Choroid plexus epithelial cell (primary cell): ENCODE measurements at regions not wholly inside any gene's neighbourhood (a gene's known extent, or its start where the extent isn't known, plus 50 kb on each side); places are given as distances from the start of the nearest gene placed in this dataset.
A peak's percentile ranks its signal among the peaks of the same experiment; 100 is the strongest.

Experiments
- DNase-seq: peaks from one replicate; pipeline ENCODE4 v3.0.0-alpha.2; 2010; ENCODE audit warnings: low read depth
- H3K4me3 ChIP-seq: 2 replicates; pipeline ENCODE4 v1.5.1; 2011; ENCODE audit warnings: low read depth, mild to moderate bottlenecking, control low read depth, low read length, moderate library complexity
- TF ChIP-seq, protein P1 (sequence below): conservative IDR thresholded peaks from 2 replicates; pipeline ENCODE4 v1.5.1; 2011; ENCODE audit warnings: low read depth, mild to moderate bottlenecking, control low read depth, inconsistent platforms, low read length, moderate library complexity

DNA sequence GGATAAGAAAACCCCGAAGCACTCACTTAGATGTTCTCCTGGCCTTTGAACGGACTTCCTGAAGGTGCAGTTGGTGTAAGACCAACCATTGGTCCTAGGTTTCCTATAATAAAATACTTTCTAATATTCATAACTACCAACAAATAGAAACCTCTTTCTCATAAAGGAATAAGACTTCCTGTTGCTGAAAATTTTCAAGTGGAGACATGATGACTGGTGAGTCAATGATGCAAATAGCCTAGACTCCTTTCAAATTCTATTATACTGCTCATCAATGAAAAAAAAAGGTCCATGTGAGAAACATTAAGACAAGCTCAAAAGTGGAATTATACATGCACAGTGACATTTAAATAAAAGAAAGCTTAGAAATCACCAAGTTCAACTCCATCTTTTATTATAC, 862.8 kb downstream of the FAM181B start:
- no peak overlapping the region for H3K4me3 ChIP-seq
- no peak for DNase-seq
- TF ChIP-seq, protein P1, sequence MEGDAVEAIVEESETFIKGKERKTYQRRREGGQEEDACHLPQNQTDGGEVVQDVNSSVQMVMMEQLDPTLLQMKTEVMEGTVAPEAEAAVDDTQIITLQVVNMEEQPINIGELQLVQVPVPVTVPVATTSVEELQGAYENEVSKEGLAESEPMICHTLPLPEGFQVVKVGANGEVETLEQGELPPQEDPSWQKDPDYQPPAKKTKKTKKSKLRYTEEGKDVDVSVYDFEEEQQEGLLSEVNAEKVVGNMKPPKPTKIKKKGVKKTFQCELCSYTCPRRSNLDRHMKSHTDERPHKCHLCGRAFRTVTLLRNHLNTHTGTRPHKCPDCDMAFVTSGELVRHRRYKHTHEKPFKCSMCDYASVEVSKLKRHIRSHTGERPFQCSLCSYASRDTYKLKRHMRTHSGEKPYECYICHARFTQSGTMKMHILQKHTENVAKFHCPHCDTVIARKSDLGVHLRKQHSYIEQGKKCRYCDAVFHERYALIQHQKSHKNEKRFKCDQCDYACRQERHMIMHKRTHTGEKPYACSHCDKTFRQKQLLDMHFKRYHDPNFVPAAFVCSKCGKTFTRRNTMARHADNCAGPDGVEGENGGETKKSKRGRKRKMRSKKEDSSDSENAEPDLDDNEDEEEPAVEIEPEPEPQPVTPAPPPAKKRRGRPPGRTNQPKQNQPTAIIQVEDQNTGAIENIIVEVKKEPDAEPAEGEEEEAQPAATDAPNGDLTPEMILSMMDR, result no peak

DNA sequence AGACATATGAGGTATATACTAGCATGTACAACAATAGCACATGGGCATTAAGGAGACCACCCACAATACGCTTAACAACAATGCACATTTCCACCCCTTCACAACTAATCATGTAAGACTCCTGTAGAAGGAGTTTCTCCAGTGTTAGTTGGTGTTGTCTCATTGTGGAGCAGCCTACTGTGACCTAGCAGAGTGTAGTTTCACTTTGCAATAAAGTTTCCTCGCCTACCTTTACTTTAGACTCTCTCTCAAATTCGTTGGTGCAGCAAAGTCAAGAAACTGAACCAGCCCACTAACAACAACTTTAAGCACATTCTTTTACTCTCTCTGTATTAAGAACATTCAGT, 863.6 kb downstream of the FAM181B start:
- H3K4me3 ChIP-seq, result no peak overlapping the region
- peak; percentile 6 for DNase-seq
- TF ChIP-seq, protein P1, result no peak

DNA sequence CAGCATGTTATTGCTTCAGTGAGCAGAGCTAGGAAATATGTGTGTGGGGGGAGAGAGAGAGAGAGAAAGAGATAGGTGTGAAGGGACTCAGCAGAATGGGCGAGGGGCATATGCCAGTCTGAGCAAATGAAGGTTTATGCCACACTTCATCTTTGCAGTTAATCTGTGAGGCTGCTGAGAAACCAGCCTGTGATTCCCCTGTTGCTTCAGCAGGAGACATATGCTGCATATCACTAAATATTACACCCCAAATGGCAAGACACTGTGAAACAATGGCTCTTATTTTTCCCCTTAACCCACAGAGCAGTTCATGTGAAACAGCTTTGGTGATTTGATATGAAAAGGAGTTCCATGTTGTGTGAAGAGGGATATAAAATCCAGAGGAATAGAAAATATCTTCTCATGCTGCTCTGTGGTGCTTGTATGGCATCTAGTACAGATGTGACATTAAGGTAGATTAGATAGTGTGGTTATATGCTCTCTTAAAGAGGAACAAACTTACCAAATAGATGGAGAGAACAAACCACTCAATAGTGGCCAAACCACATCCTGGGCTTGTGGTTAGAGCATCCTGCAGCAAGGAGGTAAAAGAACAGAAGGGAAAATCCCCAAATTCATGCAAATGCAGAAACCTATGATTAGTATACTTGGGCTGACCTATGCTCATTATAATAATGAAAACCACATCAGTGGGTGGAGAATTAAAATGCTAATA, 864.2 kb downstream of the FAM181B start:
- DNase-seq, result peak; percentile 53
- TF ChIP-seq, protein P1, result no peak
- no peak overlapping the region for H3K4me3 ChIP-seq

DNA sequence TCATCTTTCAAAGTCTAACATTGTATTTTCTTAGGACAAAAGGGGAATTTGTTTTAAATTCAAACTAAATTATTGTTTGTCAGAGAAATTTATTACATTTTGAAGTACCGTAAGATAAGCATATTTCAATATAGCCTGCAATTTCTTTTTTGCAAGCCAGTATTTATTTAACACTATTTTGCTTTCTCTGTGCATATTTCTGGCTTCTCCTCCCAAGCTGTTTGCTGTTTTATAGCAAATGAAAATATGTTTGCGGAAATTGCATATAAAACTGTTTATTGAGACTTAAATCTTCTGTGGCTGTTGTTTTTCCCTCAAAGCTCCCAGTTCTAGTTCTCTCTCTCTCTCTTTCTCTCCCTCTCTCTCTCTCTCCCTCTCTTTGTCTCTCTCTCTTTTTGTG, 866.8 kb downstream of the FAM181B start:
- no peak for DNase-seq
- H3K4me3 ChIP-seq, result no peak overlapping the region
- TF ChIP-seq, protein P1, result no peak

DNA sequence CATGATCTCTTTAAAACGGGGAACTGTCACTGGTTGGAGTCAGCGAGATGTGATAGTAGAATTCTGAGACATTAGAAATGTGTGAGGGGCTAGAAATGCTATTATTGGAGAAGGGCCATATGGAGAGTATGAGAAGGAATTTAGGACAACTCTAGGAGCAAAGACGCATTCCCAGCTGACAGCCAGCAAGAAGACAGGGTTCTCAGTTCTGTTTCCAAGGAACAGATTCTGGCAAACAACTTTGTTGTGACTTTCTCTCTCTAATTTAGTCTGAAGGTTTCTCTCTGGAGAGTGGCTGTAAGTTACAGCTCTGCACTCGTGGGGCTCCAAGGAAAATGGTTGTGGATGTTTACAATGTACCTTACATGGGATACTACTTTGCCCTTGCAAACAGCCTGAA, 876.3 kb downstream of the FAM181B start:
- TF ChIP-seq, protein P1, result no peak
- no peak overlapping the region for H3K4me3 ChIP-seq
- DNase-seq, result no peak

DNA sequence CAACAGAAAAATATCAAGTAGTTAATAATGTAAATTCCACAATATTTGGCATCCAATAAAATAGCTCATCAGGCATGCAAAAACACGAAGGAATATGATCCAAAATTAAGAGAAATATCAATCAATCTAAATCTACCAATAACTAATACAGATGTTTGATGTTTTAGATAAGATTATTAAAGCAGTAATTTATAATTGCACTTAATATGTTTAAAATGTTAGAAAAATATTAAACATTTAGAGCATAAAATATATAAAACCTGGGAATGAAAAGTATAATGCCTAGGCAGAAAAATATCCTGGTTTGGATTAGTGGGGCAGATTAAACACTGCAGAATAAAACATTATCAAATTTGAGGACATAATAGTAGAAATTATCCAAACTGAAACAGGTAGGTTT, 879.9 kb downstream of the FAM181B start:
- DNase-seq, result no peak
- TF ChIP-seq, protein P1, result no peak
- H3K4me3 ChIP-seq, result no peak overlapping the region

DNA sequence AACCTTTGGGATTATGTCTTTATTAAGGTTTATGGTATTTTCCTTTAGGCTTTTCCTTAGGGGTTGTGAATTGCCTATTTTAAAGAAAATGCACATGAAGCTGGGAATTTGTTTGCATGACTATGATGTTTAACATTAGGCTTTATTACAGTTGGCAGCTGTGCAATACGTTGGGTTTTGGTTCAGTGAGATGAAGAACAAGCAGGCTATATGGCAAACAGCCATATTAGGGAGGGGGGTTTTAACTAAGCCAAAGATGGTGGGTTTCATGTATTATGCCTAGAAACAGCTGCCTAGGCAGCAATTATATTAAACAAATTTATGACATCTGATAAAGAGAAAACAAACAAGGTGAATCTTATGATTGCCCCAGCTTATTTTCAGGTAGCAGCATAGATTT, 880.8 kb downstream of the FAM181B start:
- no peak for DNase-seq
- no peak overlapping the region for H3K4me3 ChIP-seq
- TF ChIP-seq, protein P1, result no peak
